HEK293T (cell line): ENCODE measurements at regions not wholly inside any gene's neighbourhood (a gene's known extent, or its start where the extent isn't known, plus 50 kb on each side); places are given as distances from the start of the nearest gene placed in this dataset.

ENCODE experiments used
- ARNT ChIP-seq: fragments of 450-650 bp; IDR thresholded peaks from 2 replicates; pipeline ENCODE4 v1.6.1; 2017; ENCODE audit warnings: mild to moderate bottlenecking
- BHLHE40 ChIP-seq: fragments of 450-650 bp; IDR thresholded peaks from 2 replicates; pipeline ENCODE4 v1.6.1; 2016; ENCODE audit warnings: mild to moderate bottlenecking, moderate library complexity, borderline replicate concordance
- CTBP1 ChIP-seq: fragments of 450-650 bp; IDR thresholded peaks from 2 replicates; pipeline ENCODE4 v1.6.1; 2016; ENCODE audit warnings: borderline replicate concordance
- ELF4 ChIP-seq: fragments of 450-650 bp; IDR thresholded peaks from 2 replicates; pipeline ENCODE4 v1.6.1; 2017; ENCODE audit warnings: antibody characterized with exemption
- FOXA1 ChIP-seq: fragments of 450-650 bp; IDR thresholded peaks from 2 replicates; pipeline ENCODE4 v1.6.1; 2016; ENCODE audit warnings: mild to moderate bottlenecking
- FOXK2 ChIP-seq: fragments of 450-650 bp; IDR thresholded peaks from 2 replicates; pipeline ENCODE4 v1.6.1; 2016; ENCODE audit warnings: mild to moderate bottlenecking
- FOXM1 ChIP-seq: fragments of 450-650 bp; IDR thresholded peaks from 2 replicates; pipeline ENCODE4 v1.6.1; 2017; ENCODE audit warnings: mild to moderate bottlenecking, borderline replicate concordance
- L3MBTL2 ChIP-seq: fragments of 450-650 bp; conservative IDR thresholded peaks from 2 replicates; pipeline ENCODE4 v1.6.1; 2016; ENCODE audit warnings: mild to moderate bottlenecking
- NFRKB ChIP-seq: fragments of 450-650 bp; IDR thresholded peaks from 2 replicates; pipeline ENCODE4 v1.6.1; 2016; ENCODE audit warnings: mild to moderate bottlenecking, moderate library complexity
- PKNOX1 ChIP-seq: fragments of 450-650 bp; IDR thresholded peaks from 2 replicates; pipeline ENCODE4 v1.6.1; 2016
- SP1 ChIP-seq: fragments of 450-650 bp; IDR thresholded peaks from 2 replicates; pipeline ENCODE4 v1.6.1; 2017
- SUZ12 ChIP-seq: fragments of 450-650 bp; IDR thresholded peaks from 2 replicates; pipeline ENCODE4 v1.6.1; 2016; ENCODE audit warnings: mild to moderate bottlenecking
- TARDBP ChIP-seq: fragments of 450-650 bp; IDR thresholded peaks from 2 replicates; pipeline ENCODE4 v1.6.1; 2016
- ZNF384 ChIP-seq: fragments of 450-650 bp; IDR thresholded peaks from 2 replicates; pipeline ENCODE4 v1.6.1; 2016

GRCh38 chr2:47254464-47254863 is 78.2 kb upstream of the CALM2 start:
- TF ChIP-seq BHLHE40 (no peak), FOXK2 (no peak), FOXM1 (no peak), NFRKB (no peak), L3MBTL2 (no peak), FOXA1 (no peak), SP1 (no peak), SUZ12 (no peak), ELF4 (no peak), ARNT (no peak), PKNOX1 (no peak), TARDBP (no peak), ZNF384 (no peak), CTBP1 (no peak)
